C4-2B (cell line): ENCODE measurements at regions not wholly inside any gene's neighbourhood (a gene's known extent, or its start where the extent isn't known, plus 50 kb on each side); places are given as distances from the start of the nearest gene placed in this dataset.

Experiments used
- H3K27ac ChIP-seq: fragments of 450-650 bp; 2 replicates; pipeline ENCODE4 v1.5.1; 2017
- ZFX ChIP-seq: fragments of 450-650 bp; IDR thresholded peaks from 2 replicates; pipeline ENCODE4 v1.6.1; 2017
- TF ChIP-seq, protein P1 (sequence below): fragments of 450-650 bp; conservative IDR thresholded peaks from 2 replicates; pipeline ENCODE4 v1.5.1; 2017; ENCODE audit warnings: mild to moderate bottlenecking

DNA sequence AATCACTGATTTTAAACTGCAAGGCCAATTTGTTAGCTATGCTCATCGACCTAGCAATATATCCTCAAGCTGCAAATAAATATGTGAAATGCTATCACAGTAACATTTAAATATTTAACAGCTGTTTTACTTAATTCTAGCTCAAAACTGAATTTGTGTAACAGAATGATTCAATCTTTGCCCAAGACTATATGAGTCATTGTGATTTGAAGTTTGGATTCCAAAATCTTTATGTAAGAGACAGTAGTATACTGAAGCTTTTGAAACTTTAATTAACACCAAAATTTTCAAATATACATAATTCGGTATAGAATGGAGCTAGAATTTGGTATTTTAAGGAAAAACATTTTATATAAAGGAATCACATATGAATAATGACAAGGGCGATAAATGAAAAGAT, 603.0 kb upstream of the ROBO2 start:
- no peak overlapping the region for H3K27ac ChIP-seq
- no peak for TF ChIP-seq ZFX

DNA sequence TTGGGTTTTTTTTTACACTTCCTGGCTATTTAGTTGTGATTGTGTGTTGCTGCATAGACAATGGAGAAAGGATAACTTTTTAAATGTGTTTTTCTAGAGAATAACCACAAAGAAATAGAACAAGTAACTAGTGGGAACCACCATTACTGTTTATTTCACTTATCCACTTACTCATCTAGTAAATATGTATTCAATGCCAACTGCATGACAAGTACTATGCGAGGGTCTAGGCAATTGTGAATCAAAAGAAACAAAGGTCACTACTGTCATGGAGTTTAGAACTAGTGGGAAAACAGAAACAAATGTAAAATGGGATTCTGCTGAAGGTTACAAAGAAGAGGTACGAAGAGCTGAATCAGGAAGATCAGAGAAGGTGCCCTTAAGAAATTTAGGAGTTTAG, 600.9 kb upstream of the ROBO2 start:
- TF ChIP-seq, protein P1, sequence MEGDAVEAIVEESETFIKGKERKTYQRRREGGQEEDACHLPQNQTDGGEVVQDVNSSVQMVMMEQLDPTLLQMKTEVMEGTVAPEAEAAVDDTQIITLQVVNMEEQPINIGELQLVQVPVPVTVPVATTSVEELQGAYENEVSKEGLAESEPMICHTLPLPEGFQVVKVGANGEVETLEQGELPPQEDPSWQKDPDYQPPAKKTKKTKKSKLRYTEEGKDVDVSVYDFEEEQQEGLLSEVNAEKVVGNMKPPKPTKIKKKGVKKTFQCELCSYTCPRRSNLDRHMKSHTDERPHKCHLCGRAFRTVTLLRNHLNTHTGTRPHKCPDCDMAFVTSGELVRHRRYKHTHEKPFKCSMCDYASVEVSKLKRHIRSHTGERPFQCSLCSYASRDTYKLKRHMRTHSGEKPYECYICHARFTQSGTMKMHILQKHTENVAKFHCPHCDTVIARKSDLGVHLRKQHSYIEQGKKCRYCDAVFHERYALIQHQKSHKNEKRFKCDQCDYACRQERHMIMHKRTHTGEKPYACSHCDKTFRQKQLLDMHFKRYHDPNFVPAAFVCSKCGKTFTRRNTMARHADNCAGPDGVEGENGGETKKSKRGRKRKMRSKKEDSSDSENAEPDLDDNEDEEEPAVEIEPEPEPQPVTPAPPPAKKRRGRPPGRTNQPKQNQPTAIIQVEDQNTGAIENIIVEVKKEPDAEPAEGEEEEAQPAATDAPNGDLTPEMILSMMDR, result no peak
- TF ChIP-seq ZFX, result no peak
- no peak overlapping the region for H3K27ac ChIP-seq

DNA sequence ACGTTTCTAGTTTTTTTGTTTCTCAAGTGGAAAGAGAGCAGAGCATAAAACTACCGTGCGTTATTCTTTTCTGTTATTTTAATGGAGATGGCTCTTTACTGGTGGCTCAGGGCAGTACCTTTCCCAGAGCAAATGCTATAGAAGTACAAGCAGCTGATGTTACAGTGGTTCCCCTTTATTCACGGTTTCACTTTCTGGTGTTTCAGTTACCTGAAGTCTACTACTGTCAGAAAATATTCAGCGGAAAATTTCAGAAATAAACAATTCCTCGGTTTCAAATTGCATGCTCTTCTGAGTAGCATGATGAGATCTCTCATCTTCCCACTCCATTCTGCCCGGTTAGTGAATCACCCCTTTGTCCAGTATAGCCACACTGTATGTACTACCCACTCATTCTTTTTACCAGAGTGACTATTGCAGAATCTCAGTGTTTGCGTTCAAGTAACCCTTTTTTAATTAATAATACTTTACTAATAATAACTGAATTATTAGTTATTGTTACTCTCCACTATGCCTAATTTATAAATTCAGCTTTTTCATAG, 597.5 kb upstream of the ROBO2 start:
- TF ChIP-seq, protein P1, result no peak
- TF ChIP-seq ZFX, result no peak

DNA sequence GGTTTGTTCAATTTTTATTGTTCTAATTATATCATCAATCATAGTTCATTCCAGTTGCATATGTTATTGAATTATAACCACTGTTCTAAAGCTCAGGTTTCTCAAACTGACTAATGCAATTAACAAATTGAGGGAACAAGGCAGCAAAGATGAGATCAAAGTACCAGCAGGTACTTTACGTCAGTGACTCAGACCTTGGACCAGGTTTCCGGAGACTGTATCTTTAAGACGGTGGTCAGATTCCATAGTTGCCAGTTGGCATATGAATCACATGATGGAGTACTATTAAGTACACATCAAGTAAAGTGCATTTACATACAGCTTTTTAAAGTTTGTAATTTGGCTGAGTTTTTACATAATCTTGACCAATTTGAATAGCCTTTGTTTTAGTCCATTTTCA, 583.6 kb upstream of the ROBO2 start:
- no peak for TF ChIP-seq ZFX
- TF ChIP-seq, protein P1, result no peak

More for the DNA sequence above, 597.5 kb upstream of the ROBO2 start:
- H3K27ac ChIP-seq, result no peak overlapping the region

DNA sequence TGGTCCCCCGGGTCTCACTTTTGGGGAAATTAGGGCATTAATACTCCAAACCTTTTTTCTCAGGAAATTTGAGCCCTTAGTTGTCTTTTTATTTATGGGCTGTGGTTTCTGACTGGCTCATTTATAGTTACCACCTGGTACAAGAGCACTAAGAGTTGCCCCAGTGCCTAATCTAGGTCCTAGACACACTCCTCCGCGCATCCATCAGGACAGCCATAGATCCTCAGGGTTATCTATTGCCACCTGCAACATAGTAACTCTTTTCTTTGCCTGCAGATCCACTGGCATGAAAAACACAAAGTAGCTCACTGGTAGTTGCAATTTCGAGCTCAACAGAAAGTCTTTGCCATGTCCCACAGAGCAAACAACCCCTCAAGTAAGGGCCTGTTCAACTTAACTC, 576.4 kb upstream of the ROBO2 start:
- H3K27ac ChIP-seq, result no peak overlapping the region
- TF ChIP-seq ZFX, result no peak
- TF ChIP-seq, protein P1, result no peak

More for the DNA sequence above, 583.6 kb upstream of the ROBO2 start:
- H3K27ac ChIP-seq, result no peak overlapping the region

DNA sequence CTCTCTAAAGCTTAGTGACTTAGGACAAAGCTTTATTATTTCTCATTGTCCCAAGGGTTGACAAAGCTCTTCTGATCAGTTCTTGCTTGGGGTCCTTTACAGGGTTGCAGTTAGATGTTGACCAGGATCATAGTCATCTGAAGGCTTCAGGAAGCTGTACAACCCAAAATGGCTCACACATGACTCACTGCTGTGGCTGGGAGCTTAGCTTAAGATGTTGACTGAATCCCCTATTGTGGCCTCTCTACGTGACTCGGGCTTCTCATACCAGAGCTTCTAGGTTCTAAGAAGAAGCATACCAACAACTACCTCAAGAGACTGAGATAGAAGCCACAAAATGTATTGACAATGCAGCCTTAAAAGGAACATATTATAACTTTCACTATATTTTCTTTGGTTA, 569.6 kb upstream of the ROBO2 start:
- no peak for TF ChIP-seq ZFX
- TF ChIP-seq, protein P1, result no peak
- H3K27ac ChIP-seq, result no peak overlapping the region

DNA sequence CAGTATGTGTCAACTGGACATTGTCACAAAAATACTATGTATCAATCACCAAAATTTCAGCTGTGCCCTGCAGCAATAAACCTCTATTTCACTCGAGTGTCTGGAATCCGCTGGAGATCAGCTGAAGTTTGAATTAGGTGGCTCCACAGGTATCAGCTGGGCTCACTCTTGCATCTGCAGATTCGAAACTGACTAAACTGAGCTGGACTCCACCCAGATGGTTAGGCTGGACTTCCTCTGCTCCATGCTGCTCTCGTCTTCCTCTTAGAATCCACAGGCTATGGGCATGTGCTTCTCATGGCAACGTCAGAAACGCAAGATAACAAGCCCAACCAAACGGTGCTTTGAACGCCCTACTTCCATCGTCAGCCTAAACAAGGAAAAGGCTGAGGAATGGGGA, 565.3 kb upstream of the ROBO2 start:
- no peak overlapping the region for H3K27ac ChIP-seq
- no peak for TF ChIP-seq ZFX
- TF ChIP-seq, protein P1, result no peak

DNA sequence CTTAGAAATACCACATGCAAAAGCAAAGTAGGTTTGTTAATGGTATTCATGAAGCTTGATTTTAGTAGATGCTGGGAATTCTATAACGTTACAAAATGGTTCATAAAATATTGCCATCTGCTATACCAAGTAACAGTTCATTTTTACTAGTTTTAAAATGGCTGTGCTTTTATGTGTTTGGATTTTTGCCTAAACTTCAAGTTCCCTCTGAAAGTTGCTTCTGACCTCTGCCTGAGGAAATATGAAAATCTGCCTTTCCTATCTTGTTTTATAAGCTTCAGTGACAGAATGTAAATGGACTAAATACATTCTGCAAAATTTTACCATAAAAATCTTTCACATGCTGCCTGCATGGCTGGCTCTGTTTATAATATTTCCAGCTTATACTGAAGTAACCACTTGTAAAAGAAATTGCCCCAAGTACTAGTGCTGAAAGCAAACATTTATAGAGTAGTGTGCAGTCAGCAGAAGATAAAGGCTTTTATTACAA, 560.7 kb upstream of the ROBO2 start:
- TF ChIP-seq, protein P1, result no peak
- no peak for TF ChIP-seq ZFX

More for the DNA sequence above, 560.7 kb upstream of the ROBO2 start:
- H3K27ac ChIP-seq, result no peak overlapping the region
